GM23338 (cell line): ENCODE measurements at regions not wholly inside any gene's neighbourhood (a gene's known extent, or its start where the extent isn't known, plus 50 kb on each side); places are given as distances from the start of the nearest gene placed in this dataset.

Experiments
- ATAC-seq: fragments of 200-7000 bp; cut with Tn5 transposase; 3 replicates; pipeline ENCODE4 v1.9.1; 2020
- DNase-seq: peaks from one replicate; pipeline ENCODE4 v3.0.0-alpha.2; 2015; ENCODE audit warnings: low spot score
- H2AFZ ChIP-seq: fragments of 200-600 bp; sonication (generic); 2 replicates; pipeline ENCODE4 v1.8.0; 2016; ENCODE audit warnings: antibody characterized with exemption, mild to moderate bottlenecking, moderate library complexity
- H3F3A ChIP-seq: fragments of 200-600 bp; sonication (generic); replicated peaks from 2 replicates; pipeline ENCODE4 v1.8.0; 2017; ENCODE audit warnings: antibody characterized with exemption, mixed run types, low read depth
- H3K27ac ChIP-seq: fragments of 200-600 bp; sonication (generic); 2 replicates; pipeline ENCODE4 v1.6.1; 2016; ENCODE audit warnings: low read depth
- H3K27me3 ChIP-seq: fragments of 200-600 bp; sonication (generic); 2 replicates; pipeline ENCODE4 v1.8.0; 2016; ENCODE audit warnings: mild to moderate bottlenecking, mixed run types, moderate library complexity; ENCODE audit not compliant: insufficient read depth
- H3K36me3 ChIP-seq: fragments of 200-600 bp; sonication (generic); 2 replicates; pipeline ENCODE4 v1.8.0; 2016; ENCODE audit warnings: mild to moderate bottlenecking; ENCODE audit not compliant: insufficient read depth
- H3K4me1 ChIP-seq: fragments of 200-600 bp; sonication (generic); 2 replicates; pipeline ENCODE4 v1.8.0; 2016; ENCODE audit warnings: mild to moderate bottlenecking, moderate library complexity; ENCODE audit not compliant: insufficient read depth
- H3K4me2 ChIP-seq: fragments of 200-600 bp; sonication (generic); 2 replicates; pipeline ENCODE4 v1.7.1; 2017; ENCODE audit warnings: mixed run types
- H3K4me3 ChIP-seq: fragments of 200-600 bp; sonication (generic); 2 replicates; pipeline ENCODE4 v1.6.1; 2016; ENCODE audit warnings: mixed run types
- H3K79me2 ChIP-seq: fragments of 200-600 bp; sonication (generic); replicated peaks from 2 replicates; pipeline ENCODE4 v1.8.0; 2017; ENCODE audit warnings: mild to moderate bottlenecking; ENCODE audit not compliant: insufficient read depth
- H3K9me2 ChIP-seq: fragments of 200-600 bp; sonication (generic); 2 replicates; pipeline ENCODE4 v1.8.0; 2017; ENCODE audit not compliant: insufficient read depth
- H4K20me1 ChIP-seq: fragments of 200-600 bp; sonication (generic); replicated peaks from 2 replicates; pipeline ENCODE4 v1.8.0; 2017; ENCODE audit warnings: mild to moderate bottlenecking; ENCODE audit not compliant: insufficient read depth
- H3K27ac Mint-ChIP-seq: 2 replicates; pipeline ENCODE4 v1.8.0; 2020; ENCODE audit warnings: inconsistent platforms, mild to moderate bottlenecking, moderate library complexity, mixed read lengths
- H3K27me3 Mint-ChIP-seq: 3 replicates; pipeline ENCODE4 v1.8.0; 2022; ENCODE audit warnings: low read depth, mild to moderate bottlenecking, moderate library complexity, mixed read lengths, inconsistent platforms; ENCODE audit not compliant: insufficient read depth, poor library complexity
- H3K36me3 Mint-ChIP-seq: 3 replicates; pipeline ENCODE4 v1.8.0; 2021; ENCODE audit warnings: low read depth, mild to moderate bottlenecking, inconsistent platforms, moderate library complexity, mixed read lengths
- H3K4me1 Mint-ChIP-seq: 3 replicates; pipeline ENCODE4 v1.8.0; 2020; ENCODE audit warnings: mild to moderate bottlenecking, inconsistent platforms, mixed read lengths
- H3K4me3 Mint-ChIP-seq: 3 replicates; pipeline ENCODE4 v1.8.0; 2021; ENCODE audit warnings: moderate library complexity, mild to moderate bottlenecking, inconsistent platforms, mixed read lengths
- H3K9me3 Mint-ChIP-seq: 3 replicates; pipeline ENCODE4 v1.8.0; 2020; ENCODE audit warnings: moderate library complexity, mild to moderate bottlenecking, inconsistent platforms, mixed read lengths
- CTCF ChIP-seq, 2 experiments: fragments of 200-600 bp in 1 of 2; sonication (generic) in 1 of 2; conservative IDR thresholded peaks; 2 replicates each; pipeline versions ENCODE4 v1.5.1 to v1.6.1; 2016 to 2017; ENCODE audit warnings: antibody characterized with exemption in 2 of 2, low read depth in 2 of 2, mild to moderate bottlenecking in 2 of 2, moderate library complexity in 1 of 2
- EZH2 ChIP-seq: fragments of 200-600 bp; sonication (generic); IDR thresholded peaks from one replicate; pipeline ENCODE4 v1.8.0; 2017; ENCODE audit warnings: antibody characterized with exemption, mild to moderate bottlenecking, low read depth; ENCODE audit not compliant: unreplicated experiment
- JUNB ChIP-seq: IDR thresholded peaks from one replicate; pipeline ENCODE4 v1.6.1; 2016; ENCODE audit warnings: antibody characterized with exemption; ENCODE audit not compliant: unreplicated experiment
- NANOG ChIP-seq: IDR thresholded peaks from 2 replicates; pipeline ENCODE4 v1.6.1; 2016; ENCODE audit warnings: antibody characterized with exemption, borderline replicate concordance
- POLR2AphosphoS5 ChIP-seq: IDR thresholded peaks from 2 replicates; pipeline ENCODE4 v1.6.1; 2016; ENCODE audit warnings: antibody characterized with exemption, low read depth
- REST ChIP-seq: IDR thresholded peaks from one replicate; pipeline ENCODE4 v1.6.1; 2018; ENCODE audit warnings: antibody characterized with exemption; ENCODE audit not compliant: unreplicated experiment
- STAT1 ChIP-seq: IDR thresholded peaks from one replicate; pipeline ENCODE4 v1.6.1; 2016; ENCODE audit warnings: antibody characterized with exemption; ENCODE audit not compliant: unreplicated experiment
- ZNF114 ChIP-seq: fragments of 250-450 bp; sonication (Bioruptor Pico); IDR thresholded peaks from 2 replicates; pipeline ENCODE4 v1.5.0; 2020; ENCODE audit warnings: mild to moderate bottlenecking, moderate library complexity
- ZNF331 ChIP-seq: fragments of 250-450 bp; sonication (Bioruptor Pico); IDR thresholded peaks from 2 replicates; pipeline ENCODE4 v1.5.0; 2020; ENCODE audit warnings: low read depth, mild to moderate bottlenecking, moderate library complexity

GRCh38 chr2:66890166-66890742, 455.3 kb downstream of the MEIS1 start:
- Histone ChIP-seq H3K27ac (no peak overlapping the region), H3K9me2 (peaks cover 4% of the 10 kb centered on the region; the same call in 1 of the 2 replicates), H3K27me3 (no peaks in the 10 kb centered on the region), H3K79me2 (no peaks in the 10 kb centered on the region), H2AFZ (no peak overlapping the region), H3K4me1 (no peaks in the 10 kb centered on the region), H3K4me3 (no peak overlapping the region), H3K4me2 (no peak overlapping the region), H3F3A (no peaks in the 10 kb centered on the region), H3K36me3 (no peaks in the 10 kb centered on the region), H4K20me1 (no peaks in the 10 kb centered on the region)
- Mint-ChIP-seq H3K9me3 (no peaks in the 10 kb centered on the region; the same call in 2 of the 3 replicates), H3K27me3 (no peaks in the 10 kb centered on the region), H3K36me3 (no peaks in the 10 kb centered on the region), H3K4me1 (no peaks in the 10 kb centered on the region), H3K4me3 (no peak overlapping the region), H3K27ac (no peak overlapping the region)
- TF ChIP-seq EZH2 (no peak), CTCF (conservative IDR thresholded peaks at IDR 0.05; ENCODE audit: low read depth in 2 of 2) (no peak), ZNF331 (CRISPR knock-in tag) (no peak), POLR2AphosphoS5 (no peak)
- DNase-seq: no peak
- no peak for ATAC-seq

GRCh38 chr2:66895206-66895605, 460.3 kb downstream of the MEIS1 start:
- Mint-ChIP-seq H3K36me3 (no peaks in the 10 kb centered on the region), H3K9me3 (no peaks in the 10 kb centered on the region), H3K27me3 (no peaks in the 10 kb centered on the region), H3K4me1 (peaks cover 8% of the 10 kb centered on the region; the same call in 2 of the 3 replicates), H3K4me3 (no peak overlapping the region), H3K27ac (no peak overlapping the region)
- Histone ChIP-seq H3K27me3 (no peaks in the 10 kb centered on the region), H3K9me2 (peaks cover 7% of the 10 kb centered on the region; the same call in 1 of the 2 replicates), H3K4me1 (no peaks in the 10 kb centered on the region), H3F3A (no peaks in the 10 kb centered on the region), H3K79me2 (no peaks in the 10 kb centered on the region), H3K36me3 (no peaks in the 10 kb centered on the region), H3K4me2 (no peak overlapping the region), H4K20me1 (no peaks in the 10 kb centered on the region), H2AFZ (no peak overlapping the region), H3K4me3 (no peak overlapping the region), H3K27ac (no peak overlapping the region)
- DNase-seq (no peak), ATAC-seq (no peak)
- no peak for TF ChIP-seq EZH2
- TF ChIP-seq JUNB: no peak
- no peak for TF ChIP-seq REST
- no peak for TF ChIP-seq ZNF114 (CRISPR knock-in tag)
- no peak for TF ChIP-seq NANOG
- no peak for TF ChIP-seq STAT1
